Heart left ventricle (tissue), 16 donors: ENCODE measurements at regions not wholly inside any gene's neighbourhood (a gene's known extent, or its start where the extent isn't known, plus 50 kb on each side); places are given as distances from the start of the nearest gene placed in this dataset.
A peak's percentile ranks its signal among the peaks of the same experiment; 100 is the strongest.

Experiments
- ATAC-seq, 4 donors: fragments of 200-7000 bp; cut with Tn5 transposase; one replicate each; pipeline ENCODE4 v1.9.1; 2020 to 2022; ENCODE audit warnings: moderate library complexity in 4 of 4, mild to moderate bottlenecking in 3 of 4, moderate number of reproducible peaks in 1 of 4
- DNase-seq, 5 donors: peaks; one replicate each; pipeline ENCODE4 v3.0.0-alpha.2; 2020
- H3K27ac ChIP-seq, 12 donors: fragments of 200-600 bp; sonication (generic) in 4 of 12; one replicate each; pipeline versions ENCODE4 v1.5.0 to v1.8.0; 2016 to 2022; ENCODE audit warnings: mild to moderate bottlenecking in 2 of 12
- H3K27me3 ChIP-seq, 9 donors: fragments of 200-600 bp; sonication (generic) in 2 of 9; one replicate each; pipeline versions ENCODE4 v1.5.1 to v1.8.0; 2016 to 2022; ENCODE audit warnings: mild to moderate bottlenecking in 3 of 9
- H3K36me3 ChIP-seq, 9 donors: fragments of 200-600 bp; sonication (generic) in 2 of 9; one replicate each; pipeline versions ENCODE4 v1.5.0 to v1.8.0; 2018 to 2022; ENCODE audit warnings: mild to moderate bottlenecking in 2 of 9
- H3K4me1 ChIP-seq, 12 donors: fragments of 200-600 bp; sonication (generic) in 4 of 12; one replicate each; pipeline versions ENCODE4 v1.5.0 to v1.8.0; 2016 to 2022; ENCODE audit warnings: mild to moderate bottlenecking in 3 of 12
- H3K4me3 ChIP-seq, 12 donors: fragments of 200-600 bp; sonication (generic) in 4 of 12; one replicate each; pipeline versions ENCODE4 v1.5.0 to v1.8.0; 2017 to 2022; ENCODE audit warnings: mild to moderate bottlenecking in 9 of 12, moderate library complexity in 4 of 12
- H3K9me3 ChIP-seq, 12 donors: fragments of 200-600 bp; sonication (generic) in 4 of 12; one replicate each; pipeline versions ENCODE4 v1.5.0 to v1.8.0; 2016 to 2022; ENCODE audit warnings: mild to moderate bottlenecking in 1 of 12
- POLR2A ChIP-seq, 2 donors: fragments of 450-650 bp; IDR thresholded peaks; one replicate each; pipeline ENCODE4 v1.6.1; 2017; ENCODE audit warnings: antibody characterized with exemption in 2 of 2, mild to moderate bottlenecking in 2 of 2, moderate library complexity in 2 of 2
- WGBS, 4 donors: extraction: QIAGEN DNeasy Blood & Tissue Kit in 2 of 4; methylation state at CpG; one replicate each; pipeline versions ENCODE4 v1.1.5 to v1.1.7; 2013 to 2018; 5-methylcytosine and 5-hydroxymethylcytosine counted together
- intact Hi-C, 10 donors: fragments of 100-400 bp; cut with DNase I; formaldehyde crosslinking; loops; one replicate each; pipeline versions ENCODE4 v1.11.1 to v1.14.2; 2022
- TF ChIP-seq, protein P1 (sequence below), 12 donors: fragments of 200-600 bp; sonication (generic) in 4 of 12; IDR thresholded peaks; one replicate each; pipeline versions ENCODE4 v1.5.0 to v1.8.0; 2018 to 2022; ENCODE audit warnings: antibody characterized with exemption in 12 of 12, mild to moderate bottlenecking in 5 of 12
- donor health status: ischemic (EF 13 %, LVEDD 7.1; RV severe dilation, severe dysfunction).
- donor health status: healthy with polysubstance abuse.
- donor health status: DM: no; HTN: yes; CAD: no.
- donor health status: DM: no; HTN: no; CAD: no.
- donor health status: ischemic (EF 25% LVEDD 6.9; RV normal size, moderate dysfunction).
- donor health status: ischemic (EF 25% LVEDD 5.7; RV mildly dilated, moderate dysfunction).
- donor health status: healthy.
- donor health status: DM: yes; HTN: yes; CAD: no.
- donor health status: ischemic (EF 35%, LVEDD 5.7; RV mildly dilated, moderate dysfunction).
- donor health status: nonischemic (EF 11% LVEDD 7.7; RV severe dilation, severe dysfunction).
- donor health status: DM: yes; HTN: yes; CAD: no.
- donor health status: PGD.
- donor health status: ischemic (EF 29% LVEDD 5.4; RV normal size, mild dysfunction).
- donor health status: nonischemic (EF 23%, LVEDD 6.1; RV moderate dilation, normal function).

DNA sequence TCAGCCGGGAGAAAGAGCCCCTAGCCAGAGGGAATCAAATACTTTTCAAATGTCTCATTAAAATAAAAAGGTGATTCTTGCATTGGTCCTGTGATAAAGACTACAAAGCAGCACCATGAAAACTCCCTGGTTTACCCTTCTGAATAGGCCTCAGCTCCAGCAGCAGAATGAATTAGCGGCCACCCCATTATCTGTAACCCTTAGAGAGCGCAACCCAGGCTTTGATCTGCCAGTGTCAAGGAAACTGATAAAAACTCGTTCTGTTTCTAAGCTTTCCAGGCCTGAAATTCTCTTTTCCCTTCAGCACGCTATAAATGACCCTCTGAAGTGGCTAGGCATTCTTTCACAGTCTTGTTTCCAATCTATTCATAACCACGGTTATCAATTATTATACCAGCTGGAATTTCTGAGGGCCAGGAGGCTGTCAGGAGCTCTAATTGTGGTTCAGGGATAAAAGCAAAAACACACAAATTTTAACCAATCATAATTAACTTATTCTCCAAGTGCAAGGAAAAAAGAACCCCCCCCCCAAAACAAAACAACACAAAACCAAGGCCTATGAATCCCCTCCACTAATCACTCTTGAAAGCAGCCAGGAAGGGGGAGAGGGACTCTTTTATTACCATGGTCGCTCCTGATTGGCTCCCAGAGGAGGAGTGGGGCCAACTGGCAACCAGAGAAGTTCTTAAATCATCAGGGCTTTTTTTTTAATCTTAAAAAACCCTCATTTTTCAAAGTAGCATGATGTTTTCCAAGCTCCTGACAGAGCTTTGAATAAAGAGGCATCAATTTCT, 258.9 kb downstream of the CYRIA start:
- DNase-seq (no peak), ATAC-seq (peak in 1 of 4 donors; percentile 16)
- Histone ChIP-seq H3K4me3 (no peak overlapping the region), H3K27ac (peak overlapping the region in 8 of 12 donors; percentile 22 to 76 (median 66)), H3K27me3 (peaks cover 0 to 4% (median 0%) of the 10 kb centered on the region in 9 donors), H3K4me1 (peaks cover 0 to 30% (median 5%) of the 10 kb centered on the region in 12 donors), H3K36me3 (no peaks in the 10 kb centered on the region), H3K9me3 (no peaks in the 10 kb centered on the region)
- 34 to 52% (median 39%) methylated on average over 7 of the region's 7 CpGs for WGBS, 4 donors
- no peak for TF ChIP-seq POLR2A (IDR thresholded peaks at IDR 0.05)
- TF ChIP-seq, protein P1, sequence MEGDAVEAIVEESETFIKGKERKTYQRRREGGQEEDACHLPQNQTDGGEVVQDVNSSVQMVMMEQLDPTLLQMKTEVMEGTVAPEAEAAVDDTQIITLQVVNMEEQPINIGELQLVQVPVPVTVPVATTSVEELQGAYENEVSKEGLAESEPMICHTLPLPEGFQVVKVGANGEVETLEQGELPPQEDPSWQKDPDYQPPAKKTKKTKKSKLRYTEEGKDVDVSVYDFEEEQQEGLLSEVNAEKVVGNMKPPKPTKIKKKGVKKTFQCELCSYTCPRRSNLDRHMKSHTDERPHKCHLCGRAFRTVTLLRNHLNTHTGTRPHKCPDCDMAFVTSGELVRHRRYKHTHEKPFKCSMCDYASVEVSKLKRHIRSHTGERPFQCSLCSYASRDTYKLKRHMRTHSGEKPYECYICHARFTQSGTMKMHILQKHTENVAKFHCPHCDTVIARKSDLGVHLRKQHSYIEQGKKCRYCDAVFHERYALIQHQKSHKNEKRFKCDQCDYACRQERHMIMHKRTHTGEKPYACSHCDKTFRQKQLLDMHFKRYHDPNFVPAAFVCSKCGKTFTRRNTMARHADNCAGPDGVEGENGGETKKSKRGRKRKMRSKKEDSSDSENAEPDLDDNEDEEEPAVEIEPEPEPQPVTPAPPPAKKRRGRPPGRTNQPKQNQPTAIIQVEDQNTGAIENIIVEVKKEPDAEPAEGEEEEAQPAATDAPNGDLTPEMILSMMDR (IDR thresholded peaks at IDR 0.05): no peak
- intact Hi-C loops: loop anchor here in 1 of 10 donors (1.0 kb wide), 1 partner anchor 19 kb away; no protein-coding TSS in a partner anchor

DNA sequence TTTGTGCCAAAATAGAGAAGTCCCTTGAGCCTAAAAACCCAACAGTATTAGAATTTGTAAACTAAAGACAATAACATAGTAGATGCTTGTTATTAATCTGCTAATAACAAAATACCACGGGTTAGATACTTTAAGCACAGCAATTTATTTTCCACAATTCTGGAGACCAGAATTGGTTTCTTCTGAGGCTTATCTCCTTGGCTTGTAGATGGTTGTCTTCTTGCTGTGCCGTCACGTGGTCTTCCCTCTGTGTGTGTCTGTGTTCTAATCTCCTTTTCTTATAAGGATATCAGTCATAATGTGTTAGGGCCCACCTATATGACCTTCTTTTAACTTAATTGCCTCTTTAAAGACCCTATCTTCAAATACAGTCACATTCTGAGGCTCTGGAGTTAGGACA, 260.1 kb downstream of the CYRIA start:
- TF ChIP-seq, protein P1 (IDR thresholded peaks at IDR 0.05): no peak
- no peak for TF ChIP-seq POLR2A (IDR thresholded peaks at IDR 0.05)
- intact Hi-C loops: no loop called here
- 75 to 91% (median 79%) methylated on average over 3 of the region's 3 CpGs for whole genome bisulfite sequencing, 4 donors
- no peak for ATAC-seq
- peaks cover 0 to 4% (median 0%) of the 10 kb centered on the region in 9 donors for H3K27me3 ChIP-seq
- no peak for DNase-seq
- H3K4me1 ChIP-seq: peaks cover 0 to 30% (median 4%) of the 10 kb centered on the region in 12 donors
- H3K9me3 ChIP-seq: no peaks in the 10 kb centered on the region
- H3K4me3 ChIP-seq: no peak overlapping the region
- H3K27ac ChIP-seq: no peak overlapping the region
- H3K36me3 ChIP-seq: no peaks in the 10 kb centered on the region

DNA sequence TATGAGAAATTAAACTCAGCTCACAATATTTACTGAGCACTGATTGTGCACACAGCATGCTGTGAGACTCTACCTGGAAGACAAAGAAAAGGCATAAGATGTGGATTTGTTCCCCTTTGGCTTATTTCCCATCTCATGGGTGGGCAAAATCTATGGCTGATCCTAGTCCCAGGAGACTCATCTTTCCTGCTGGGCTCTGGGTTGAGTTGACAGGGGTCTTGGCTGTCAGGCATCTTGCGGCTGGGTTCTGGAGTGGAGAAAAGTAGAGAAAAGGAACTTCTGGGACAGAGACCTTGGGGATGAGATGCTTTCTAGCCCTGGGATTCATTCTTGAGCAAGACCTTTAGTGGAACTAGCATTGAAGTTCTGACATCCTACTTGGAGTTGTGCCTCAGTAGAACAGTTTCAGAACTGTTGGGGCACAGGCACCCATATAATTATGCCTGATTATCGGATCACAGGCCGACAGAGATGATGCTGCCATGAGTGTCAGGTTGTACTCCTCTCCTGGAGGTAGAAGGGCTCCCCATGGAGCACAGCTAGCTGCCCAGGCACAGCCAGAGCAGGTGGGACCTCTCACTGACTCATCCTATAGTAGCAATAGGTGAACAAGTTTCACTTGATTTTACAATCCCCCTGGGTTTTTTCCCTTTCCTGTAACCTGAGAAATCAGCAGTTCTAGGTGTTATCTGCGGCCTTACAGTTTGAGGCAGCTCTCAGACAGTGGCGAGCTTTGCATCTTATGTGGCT, 260.9 kb downstream of the CYRIA start:
- no peak overlapping the region for H3K27ac ChIP-seq
- no peak for DNase-seq
- H3K9me3 ChIP-seq: no peaks in the 10 kb centered on the region
- no peak for ATAC-seq
- H3K4me3 ChIP-seq: no peak overlapping the region
- 67 to 87% (median 82%) methylated on average over 3 to 5 of the region's 5 CpGs for WGBS, 4 donors
- H3K27me3 ChIP-seq: peaks cover 0 to 4% (median 0%) of the 10 kb centered on the region in 9 donors
- no peak for TF ChIP-seq POLR2A (IDR thresholded peaks at IDR 0.05)
- TF ChIP-seq, protein P1 (IDR thresholded peaks at IDR 0.05): no peak
- H3K4me1 ChIP-seq: peaks cover 0 to 34% (median 4%) of the 10 kb centered on the region in 12 donors
- H3K36me3 ChIP-seq: no peaks in the 10 kb centered on the region
- intact Hi-C loops: no loop called here

- Histone ChIP-seq H3K9me3 (no peaks in the 10 kb centered on the region), H3K27me3 (peaks cover 0 to 4% (median 0%) of the 10 kb centered on the region in 9 donors), H3K27ac (no peak overlapping the region), H3K4me1 (peaks cover 0 to 33% (median 3%) of the 10 kb centered on the region in 12 donors), H3K36me3 (no peaks in the 10 kb centered on the region), H3K4me3 (no peak overlapping the region)
- TF ChIP-seq, protein P1 (IDR thresholded peaks at IDR 0.05): no peak
- TF ChIP-seq POLR2A (IDR thresholded peaks at IDR 0.05): no peak
- no peak for DNase-seq
- ATAC-seq: no peak
- WGBS, 4 donors: 27 to 88% (median 82%) methylated on average over 3 of the region's 3 CpGs
- intact Hi-C loops: no loop called here
These were observed 261.5 kb downstream of the CYRIA start for GRCh38 chr2:16404146-16404545.
